Lower leg skin (tissue), 4 donors: ENCODE measurements at regions not wholly inside any gene's neighbourhood (a gene's known extent, or its start where the extent isn't known, plus 50 kb on each side); places are given as distances from the start of the nearest gene placed in this dataset.
"Not testable (repeated sequence)": the region's sequence is repeated elsewhere in the genome, so short reads cannot be mapped to it uniquely, and the experiment has no call there.

Experiments used
- DNase-seq, 2 donors: peaks; one replicate each; pipeline ENCODE4 v3.0.0-alpha.2; 2019; ENCODE audit warnings: low spot score in 2 of 2
- H3K4me3 ChIP-seq: fragments of 200-600 bp; sonication (generic); 2 replicates; pipeline ENCODE4 v1.5.1; 2017; ENCODE audit warnings: mild to moderate bottlenecking, low read depth; ENCODE audit not compliant: poor library complexity, severe bottlenecking
- POLR2A ChIP-seq, 2 donors: fragments of 450-650 bp; IDR thresholded peaks; one replicate each; pipeline ENCODE4 v1.6.1; 2016 to 2017; ENCODE audit warnings: antibody characterized with exemption in 2 of 2, mild to moderate bottlenecking in 1 of 2, moderate library complexity in 1 of 2
- WGBS, 2 donors: methylation state at CpG; one replicate each; pipeline ENCODE4 v1.1.5; 2018; 5-methylcytosine and 5-hydroxymethylcytosine counted together
- intact Hi-C: fragments of 100-400 bp; cut with DNase I; formaldehyde crosslinking; loops from one replicate; pipeline ENCODE4 v1.15.0; 2023; ENCODE audit warnings: low total_unique reads
- TF ChIP-seq, protein P1 (sequence below), 3 donors: fragments of 450-650 bp; IDR thresholded peaks; one replicate each; pipeline ENCODE4 v1.5.1; 2016; ENCODE audit warnings: antibody characterized with exemption in 3 of 3, mild to moderate bottlenecking in 3 of 3, moderate library complexity in 2 of 3

DNA sequence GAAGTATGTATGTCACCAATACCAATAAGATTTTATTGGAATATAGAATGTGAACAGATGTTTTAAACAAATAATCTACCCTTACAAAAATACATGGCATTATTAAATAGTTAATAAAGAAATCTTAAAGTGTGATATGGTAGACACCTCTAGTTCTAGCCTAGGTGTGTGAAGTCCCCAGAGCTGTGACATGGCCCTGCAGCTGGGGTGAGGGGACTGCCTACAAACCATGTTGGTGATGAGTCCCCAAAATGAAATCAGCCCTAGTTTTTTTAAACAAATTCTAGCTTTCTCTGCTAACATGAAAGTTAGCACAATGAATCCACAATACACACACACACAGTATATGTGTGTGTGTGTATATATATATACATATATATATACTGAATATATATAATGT, 195.1 kb upstream of the RPS23 start:
- no peak for DNase-seq
- intact Hi-C loops, result no loop called here
- no peak overlapping the region for H3K4me3 ChIP-seq
- no peak for TF ChIP-seq POLR2A (IDR thresholded peaks at IDR 0.05)
- TF ChIP-seq, protein P1, sequence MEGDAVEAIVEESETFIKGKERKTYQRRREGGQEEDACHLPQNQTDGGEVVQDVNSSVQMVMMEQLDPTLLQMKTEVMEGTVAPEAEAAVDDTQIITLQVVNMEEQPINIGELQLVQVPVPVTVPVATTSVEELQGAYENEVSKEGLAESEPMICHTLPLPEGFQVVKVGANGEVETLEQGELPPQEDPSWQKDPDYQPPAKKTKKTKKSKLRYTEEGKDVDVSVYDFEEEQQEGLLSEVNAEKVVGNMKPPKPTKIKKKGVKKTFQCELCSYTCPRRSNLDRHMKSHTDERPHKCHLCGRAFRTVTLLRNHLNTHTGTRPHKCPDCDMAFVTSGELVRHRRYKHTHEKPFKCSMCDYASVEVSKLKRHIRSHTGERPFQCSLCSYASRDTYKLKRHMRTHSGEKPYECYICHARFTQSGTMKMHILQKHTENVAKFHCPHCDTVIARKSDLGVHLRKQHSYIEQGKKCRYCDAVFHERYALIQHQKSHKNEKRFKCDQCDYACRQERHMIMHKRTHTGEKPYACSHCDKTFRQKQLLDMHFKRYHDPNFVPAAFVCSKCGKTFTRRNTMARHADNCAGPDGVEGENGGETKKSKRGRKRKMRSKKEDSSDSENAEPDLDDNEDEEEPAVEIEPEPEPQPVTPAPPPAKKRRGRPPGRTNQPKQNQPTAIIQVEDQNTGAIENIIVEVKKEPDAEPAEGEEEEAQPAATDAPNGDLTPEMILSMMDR (IDR thresholded peaks at IDR 0.05), result no peak

DNA sequence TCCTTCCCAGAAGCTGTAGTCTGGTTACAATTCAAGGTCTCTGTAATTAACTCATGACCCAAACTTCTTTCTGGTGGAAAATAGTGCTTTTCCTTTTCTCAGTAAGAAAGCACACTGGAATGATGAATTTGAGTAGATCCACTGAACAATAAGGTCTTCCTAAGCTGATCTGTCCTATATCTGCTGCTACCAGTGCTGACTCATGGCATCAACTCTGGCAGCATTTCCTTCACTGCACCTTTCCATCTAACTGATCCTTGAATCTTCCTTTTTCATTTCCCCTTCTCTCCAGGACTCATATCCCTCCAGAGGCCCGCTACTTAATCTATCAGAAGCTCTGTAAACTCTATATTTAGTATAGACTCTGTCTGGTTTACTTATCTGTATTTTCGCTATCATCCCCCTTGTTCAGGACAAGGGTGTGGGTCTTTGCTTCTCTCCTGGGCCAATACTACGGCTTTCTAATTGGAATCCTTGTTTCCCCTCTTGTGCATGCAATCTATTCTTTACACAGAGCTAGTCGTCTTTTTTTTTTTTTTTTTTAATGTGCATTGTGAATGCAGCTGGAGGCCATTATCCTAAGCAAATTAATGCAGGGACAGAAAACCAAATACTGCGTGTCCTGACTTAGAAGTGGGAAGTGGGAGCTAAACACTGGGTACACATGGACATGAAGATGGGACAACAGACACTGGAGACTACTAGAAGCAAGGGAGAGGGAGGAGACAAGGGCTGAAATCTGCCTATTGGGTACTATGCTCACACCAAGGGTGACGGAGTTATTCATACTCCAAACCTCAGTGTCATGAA, 192.2 kb upstream of the RPS23 start:
- no peak for TF ChIP-seq POLR2A (IDR thresholded peaks at IDR 0.05)
- TF ChIP-seq, protein P1 (IDR thresholded peaks at IDR 0.05), result no peak
- no peak overlapping the region for H3K4me3 ChIP-seq
- no peak for DNase-seq
- intact Hi-C loops, result no loop called here
- WGBS, 2 donors, result 76 to 79% methylated on average over 6 of the region's 6 CpGs

DNA sequence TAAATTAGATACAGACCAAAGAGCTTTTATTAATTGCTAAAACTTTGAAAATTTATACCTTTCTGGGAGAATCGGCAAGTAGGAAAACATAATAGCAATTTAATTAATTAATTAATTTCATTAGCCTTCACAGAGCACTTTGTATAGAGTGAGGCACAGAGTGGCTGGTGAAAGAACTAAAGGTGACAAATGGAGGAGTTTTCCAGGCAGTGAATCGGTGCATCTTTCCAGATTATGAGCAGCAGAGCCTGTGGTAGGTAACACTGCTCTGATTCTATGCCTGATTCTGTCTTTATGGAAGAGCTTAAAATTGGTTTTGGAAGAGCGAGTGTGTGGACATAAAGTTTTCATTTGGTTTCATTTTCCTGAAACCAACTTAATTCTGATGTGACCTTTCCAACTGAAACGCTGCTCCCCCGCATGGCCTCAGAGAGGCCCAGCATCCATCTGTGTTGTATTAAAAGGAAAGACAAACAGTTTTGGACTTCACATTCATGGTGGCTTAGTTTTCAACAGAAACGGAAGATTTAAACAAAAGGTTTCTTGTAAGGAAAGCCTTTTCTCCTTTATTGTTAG, 188.9 kb upstream of the RPS23 start:
- WGBS, 2 donors, result 57 to 74% methylated on average over 6 of the region's 6 CpGs
- no peak for DNase-seq
- H3K4me3 ChIP-seq, result no peak overlapping the region
- no peak for TF ChIP-seq POLR2A (IDR thresholded peaks at IDR 0.05)
- TF ChIP-seq, protein P1 (IDR thresholded peaks at IDR 0.05), result no peak
- intact Hi-C loops, result no loop called here

DNA sequence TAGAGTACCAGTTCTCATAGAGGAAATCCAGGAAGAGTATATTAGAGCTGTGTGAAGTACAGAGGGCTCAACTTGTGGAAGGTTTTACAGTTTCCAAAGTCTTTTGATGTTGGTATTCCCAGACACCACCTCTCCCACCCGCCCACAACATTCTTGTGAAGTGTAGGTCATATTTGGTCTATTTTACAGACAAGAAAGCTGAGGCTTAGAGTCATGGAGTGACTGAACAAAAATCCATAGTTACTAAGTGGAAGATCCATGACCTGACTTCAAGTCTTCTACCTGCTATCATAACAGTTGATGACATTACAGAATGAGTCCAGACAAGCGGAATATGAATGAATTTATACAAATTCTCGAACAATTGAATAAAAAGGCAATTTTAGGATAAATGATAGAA, 187.1 kb upstream of the RPS23 start:
- 87 to 91% methylated on average over 3 of the region's 3 CpGs for WGBS, 2 donors
- DNase-seq, result no peak
- TF ChIP-seq, protein P1 (IDR thresholded peaks at IDR 0.05), result no peak
- no peak for TF ChIP-seq POLR2A (IDR thresholded peaks at IDR 0.05)
- no peak overlapping the region for H3K4me3 ChIP-seq
- intact Hi-C loops, result no loop called here

DNA sequence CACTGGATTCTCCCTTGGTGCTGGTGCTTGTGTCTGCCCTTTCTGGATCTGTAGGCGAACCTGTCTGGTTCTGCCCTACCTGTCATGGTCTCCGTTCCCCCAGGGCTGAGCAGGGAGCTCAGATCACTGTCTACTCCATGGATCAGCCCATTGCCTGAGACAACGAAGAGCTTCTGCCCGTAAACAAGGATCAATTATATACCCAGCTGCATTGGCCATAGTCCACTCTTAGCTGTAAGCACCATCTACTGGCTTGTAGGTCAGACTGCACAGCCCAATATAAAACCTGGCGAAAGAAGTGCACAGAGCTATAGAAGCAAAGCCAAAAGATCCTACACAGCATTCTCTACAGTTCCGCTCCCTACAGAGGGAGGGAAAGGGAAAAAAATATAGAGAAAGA, 181.5 kb upstream of the RPS23 start:
- 93 to 96% methylated on average over 6 of the region's 6 CpGs for WGBS, 2 donors
- no peak overlapping the region for H3K4me3 ChIP-seq
- TF ChIP-seq POLR2A (IDR thresholded peaks at IDR 0.05), result no peak
- TF ChIP-seq, protein P1 (IDR thresholded peaks at IDR 0.05), result no peak
- DNase-seq, result no peak
- intact Hi-C loops, result no loop called here

DNA sequence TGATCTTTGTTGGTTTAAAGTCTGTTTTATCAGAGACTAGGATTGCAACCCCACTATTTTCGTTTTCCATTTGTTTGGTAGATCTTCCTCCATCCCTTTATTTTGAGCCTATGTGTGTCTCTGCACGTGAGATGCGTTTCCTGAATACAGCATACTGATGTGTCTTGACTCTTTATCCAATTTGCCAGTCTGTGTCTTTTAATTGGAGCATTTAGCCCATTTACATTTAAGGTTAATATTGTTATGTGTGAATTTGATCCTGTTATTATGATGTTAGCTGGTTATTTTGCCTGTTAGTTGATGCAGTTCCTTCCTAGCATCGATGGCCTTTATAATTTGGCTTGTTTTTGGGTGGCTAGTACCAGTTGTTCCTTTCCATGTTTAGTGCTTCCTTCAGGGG, 177.2 kb upstream of the RPS23 start:
- DNase-seq, intact Hi-C loops, H3K4me3 ChIP-seq: not testable (repeated sequence)
- WGBS, 2 donors, result 86 to 94% methylated on average over 4 of the region's 4 CpGs
